ENCODE measurements at regions not wholly inside any gene's neighbourhood (a gene's known extent, or its start where the extent isn't known, plus 50 kb on each side); places are given as distances from the start of the nearest gene placed in this dataset.
A peak's percentile ranks its signal among the peaks of the same experiment; 100 is the strongest.

- peak; percentile 42 for DNase-seq
These were observed 156.8 kb downstream of the KCNA5 start for GRCh38 chr12:5200278-5201087.

- DNase-seq: peak; percentile 7
These were observed 158.0 kb downstream of the KCNA5 start for GRCh38 chr12:5201554-5202218.

- DNase-seq: no peak
These were observed 159.6 kb downstream of the KCNA5 start for GRCh38 chr12:5203274-5203673.

- DNase-seq: no peak
These were observed 160.0 kb downstream of the KCNA5 start for GRCh38 chr12:5203720-5204119.

GRCh38 chr12:5204271-5204670 lies 160.6 kb downstream of the KCNA5 start:
- no peak for DNase-seq

GRCh38 chr12:5204831-5205230 lies 161.2 kb downstream of the KCNA5 start:
- DNase-seq: no peak

- DNase-seq: no peak
These were observed 162.9 kb downstream of the KCNA5 start for GRCh38 chr12:5206401-5207175.

- no peak for DNase-seq
These were observed 166.7 kb downstream of the KCNA5 start for GRCh38 chr12:5210179-5210922.

GRCh38 chr12:5210923-5211290 lies 167.2 kb downstream of the KCNA5 start:
- no peak for DNase-seq

- DNase-seq: no peak
These were observed 169.7 kb downstream of the KCNA5 start for GRCh38 chr12:5213336-5213735.

- no peak for DNase-seq
These were observed 170.3 kb downstream of the KCNA5 start for GRCh38 chr12:5213990-5214389.

- no peak for DNase-seq
These were observed 174.3 kb downstream of the KCNA5 start for GRCh38 chr12:5217936-5218335.

GRCh38 chr12:5220099-5220498 lies 176.4 kb downstream of the KCNA5 start:
- no peak for DNase-seq

- no peak for DNase-seq
These were observed 177.2 kb downstream of the KCNA5 start for GRCh38 chr12:5220835-5221234.

- DNase-seq: no peak
These were observed 178.4 kb downstream of the KCNA5 start for GRCh38 chr12:5222011-5222461.

GRCh38 chr12:5222729-5223128 lies 179.1 kb downstream of the KCNA5 start:
- no peak for DNase-seq

- DNase-seq: no peak
These were observed 180.2 kb downstream of the KCNA5 start for GRCh38 chr12:5223881-5224280.

- DNase-seq: no peak
These were observed 182.9 kb downstream of the KCNA5 start for GRCh38 chr12:5226581-5226980.

- DNase-seq: no peak
These were observed 184.2 kb downstream of the KCNA5 start for GRCh38 chr12:5227708-5228373.

- no peak for DNase-seq
These were observed 186.5 kb downstream of the KCNA5 start for GRCh38 chr12:5230156-5230555.

GRCh38 chr12:5230861-5231260 lies 187.2 kb downstream of the KCNA5 start:
- DNase-seq: no peak

GRCh38 chr12:5232291-5232690 lies 188.6 kb downstream of the KCNA5 start:
- no peak for DNase-seq

All from NCI-H1105 treated with DMSO at 0.1 percent for 48 hours (cell line).